MM.1S (cell line): ENCODE measurements at regions not wholly inside any gene's neighbourhood (a gene's known extent, or its start where the extent isn't known, plus 50 kb on each side); places are given as distances from the start of the nearest gene placed in this dataset.

ENCODE experiments used
- EZH2 ChIP-seq: fragments of 300-600 bp; sonication (generic); optimal IDR thresholded peaks from 2 replicates; pipeline ENCODE3; 2017; ENCODE audit warnings: low read depth, mild to moderate bottlenecking, antibody characterized with exemption, low read length, mixed read lengths
- EZH2phosphoT487 ChIP-seq: fragments of 300-600 bp; sonication (generic); IDR thresholded peaks from 2 replicates; pipeline ENCODE4 v1.6.1; 2018; ENCODE audit warnings: antibody characterized with exemption, low read length
- TF ChIP-seq, protein P1 (sequence below): fragments of 300-600 bp; sonication (generic); IDR thresholded peaks from 2 replicates; pipeline ENCODE4 v1.5.1; 2016; ENCODE audit warnings: antibody characterized with exemption, low read length, mixed read lengths

DNA sequence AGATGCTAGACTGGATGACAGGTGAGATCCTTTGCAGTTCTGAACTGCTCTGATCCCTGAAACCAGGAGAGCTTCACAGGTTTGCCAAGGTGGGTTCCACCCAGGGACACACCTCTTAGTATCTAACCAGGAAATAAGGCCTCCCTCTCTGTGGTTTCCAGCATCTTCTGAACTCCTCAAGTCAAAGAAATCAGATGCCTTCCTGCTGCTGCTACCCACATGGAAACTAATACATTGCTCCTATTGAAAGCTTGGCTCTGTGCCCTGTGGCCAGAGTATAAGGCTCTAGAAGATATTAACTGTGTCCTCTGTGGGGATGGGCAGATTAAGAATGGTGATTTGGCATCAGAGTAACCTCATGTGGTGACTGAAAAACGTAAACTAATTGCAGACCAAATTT is 75.0 kb upstream of the MRPS6 start:
- TF ChIP-seq, protein P1, sequence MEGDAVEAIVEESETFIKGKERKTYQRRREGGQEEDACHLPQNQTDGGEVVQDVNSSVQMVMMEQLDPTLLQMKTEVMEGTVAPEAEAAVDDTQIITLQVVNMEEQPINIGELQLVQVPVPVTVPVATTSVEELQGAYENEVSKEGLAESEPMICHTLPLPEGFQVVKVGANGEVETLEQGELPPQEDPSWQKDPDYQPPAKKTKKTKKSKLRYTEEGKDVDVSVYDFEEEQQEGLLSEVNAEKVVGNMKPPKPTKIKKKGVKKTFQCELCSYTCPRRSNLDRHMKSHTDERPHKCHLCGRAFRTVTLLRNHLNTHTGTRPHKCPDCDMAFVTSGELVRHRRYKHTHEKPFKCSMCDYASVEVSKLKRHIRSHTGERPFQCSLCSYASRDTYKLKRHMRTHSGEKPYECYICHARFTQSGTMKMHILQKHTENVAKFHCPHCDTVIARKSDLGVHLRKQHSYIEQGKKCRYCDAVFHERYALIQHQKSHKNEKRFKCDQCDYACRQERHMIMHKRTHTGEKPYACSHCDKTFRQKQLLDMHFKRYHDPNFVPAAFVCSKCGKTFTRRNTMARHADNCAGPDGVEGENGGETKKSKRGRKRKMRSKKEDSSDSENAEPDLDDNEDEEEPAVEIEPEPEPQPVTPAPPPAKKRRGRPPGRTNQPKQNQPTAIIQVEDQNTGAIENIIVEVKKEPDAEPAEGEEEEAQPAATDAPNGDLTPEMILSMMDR: no peak
- TF ChIP-seq EZH2: no peak
- no peak for TF ChIP-seq EZH2phosphoT487
